ENCODE measurements at regions not wholly inside any gene's neighbourhood (a gene's known extent, or its start where the extent isn't known, plus 50 kb on each side); places are given as distances from the start of the nearest gene placed in this dataset.
"Not testable (repeated sequence)": the region's sequence is repeated elsewhere in the genome, so short reads cannot be mapped to it uniquely, and the experiment has no call there.

- intact Hi-C loops (cut with DNase I; ENCODE audit: low total_unique reads) = no loop called here
Observed at GRCh38 chr9:104232781-104233341, 138.8 kb downstream of the SMC2 start.

GRCh38 chr9:104233366-104233765, 139.3 kb downstream of the SMC2 start:
- H3K4me1 ChIP-seq = no peaks in the 10 kb centered on the region
- in situ Hi-C loops (cut with MboI; ENCODE audit: low pct_ligation_motif_present in 1 of 4, low pct_unique_long_range_greater_than_20kb in 1 of 4, low sequenced_read_pairs in 3 of 4) = no loop called here
- WGBS, 2 donors (ENCODE audit: low coverage in 1 of 2) = 66 to 100% methylated on average over 1 to 2 of the region's 2 CpGs

More at GRCh38 chr9:104232781-104233341, 138.8 kb downstream of the SMC2 start:
- TF ChIP-seq POLR2A (IDR thresholded peaks at IDR 0.05) (no peak), CTCF (IDR thresholded peaks at IDR 0.05) (no peak), POLR2AphosphoS5 (IDR thresholded peaks at IDR 0.05) (no peak), EP300 (IDR thresholded peaks at IDR 0.05; ENCODE audit: low read depth) (no peak)
- Histone ChIP-seq H3K36me3 (no peaks in the 10 kb centered on the region), H3K27me3 (no peaks in the 10 kb centered on the region), H3K9me3 (no peaks in the 10 kb centered on the region), H3K4me1 (no peaks in the 10 kb centered on the region), H3K4me3 (no peak overlapping the region), H3K27ac (no peak overlapping the region)
- DNase-seq = no peak
- in situ Hi-C loops (cut with MboI; ENCODE audit: low pct_ligation_motif_present in 1 of 4, low pct_unique_long_range_greater_than_20kb in 1 of 4, low sequenced_read_pairs in 3 of 4) = no loop called here

GRCh38 chr9:104234632-104235337, 140.7 kb downstream of the SMC2 start:
- H3K27me3 ChIP-seq; DNase-seq; H3K27ac ChIP-seq; H3K9me3 ChIP-seq; in situ Hi-C loops (cut with MboI; ENCODE audit: low pct_ligation_motif_present in 1 of 4, low pct_unique_long_range_greater_than_20kb in 1 of 4, low sequenced_read_pairs in 3 of 4); intact Hi-C loops (cut with DNase I; ENCODE audit: low total_unique reads); H3K4me1 ChIP-seq; H3K4me3 ChIP-seq; H3K36me3 ChIP-seq: not testable (repeated sequence)
- WGBS, 2 donors (ENCODE audit: low coverage in 1 of 2) = 93% methylated on average over 45 of the region's 45 CpGs; no CpG with 5 or more reads in 1 of the 2 donors

More at GRCh38 chr9:104233366-104233765, 139.3 kb downstream of the SMC2 start:
- no peak overlapping the region for H3K4me3 ChIP-seq
- no peak for TF ChIP-seq POLR2AphosphoS5 (IDR thresholded peaks at IDR 0.05)
- TF ChIP-seq CTCF (IDR thresholded peaks at IDR 0.05) = no peak
- no peak overlapping the region for H3K27ac ChIP-seq
- no peaks in the 10 kb centered on the region for H3K36me3 ChIP-seq
- H3K27me3 ChIP-seq = no peaks in the 10 kb centered on the region
- intact Hi-C loops (cut with DNase I; ENCODE audit: low total_unique reads) = no loop called here
- no peak for DNase-seq
- H3K9me3 ChIP-seq = no peaks in the 10 kb centered on the region

DNA sequence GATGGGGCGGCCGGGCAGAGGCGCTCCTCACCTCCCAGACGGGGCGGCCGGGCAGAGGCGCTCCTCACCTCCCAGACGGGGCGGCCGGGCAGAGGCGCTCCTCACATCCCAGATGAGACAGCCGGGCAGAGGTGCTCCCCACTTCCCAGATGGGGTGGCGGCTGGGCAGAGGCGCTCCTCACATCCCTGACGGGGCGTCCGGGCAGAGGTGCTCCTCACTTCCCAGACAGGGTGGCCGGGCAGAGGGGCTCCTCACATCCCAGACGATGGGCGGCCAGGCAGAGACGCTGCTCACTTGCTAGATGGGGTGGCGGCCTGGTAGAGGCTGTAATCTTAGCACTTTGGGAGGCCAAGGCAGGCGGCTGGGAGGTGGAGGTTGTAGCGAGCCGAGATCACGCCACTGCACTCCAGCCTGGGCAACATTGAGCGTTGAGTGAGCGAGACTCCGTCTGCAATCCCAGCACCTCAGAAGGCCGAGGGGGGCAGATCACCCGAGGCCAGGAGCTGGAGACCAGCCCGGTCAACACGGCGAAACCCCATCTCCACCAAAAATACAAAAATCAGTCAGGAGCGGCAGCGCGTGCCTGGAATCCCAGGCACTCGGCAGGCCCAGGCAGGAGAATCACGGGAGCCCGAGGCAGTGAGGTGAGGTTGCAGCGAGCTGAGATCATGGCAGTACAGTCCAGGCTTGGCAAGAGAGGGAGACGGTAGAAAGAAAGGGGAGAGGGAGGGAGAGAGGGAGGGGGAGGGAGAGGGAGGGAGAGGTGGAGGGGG, 141.4 kb downstream of the SMC2 start:
- 92% methylated on average over 26 of the region's 42 CpGs; no CpG with 5 or more reads in 1 of the 2 donors for WGBS, 2 donors (ENCODE audit: low coverage in 1 of 2)
- DNase-seq; H3K27ac ChIP-seq; H3K36me3 ChIP-seq; intact Hi-C loops (cut with DNase I; ENCODE audit: low total_unique reads); H3K4me3 ChIP-seq; H3K9me3 ChIP-seq; in situ Hi-C loops (cut with MboI; ENCODE audit: low pct_ligation_motif_present in 1 of 4, low pct_unique_long_range_greater_than_20kb in 1 of 4, low sequenced_read_pairs in 3 of 4); H3K4me1 ChIP-seq; H3K27me3 ChIP-seq: not testable (repeated sequence)

DNA sequence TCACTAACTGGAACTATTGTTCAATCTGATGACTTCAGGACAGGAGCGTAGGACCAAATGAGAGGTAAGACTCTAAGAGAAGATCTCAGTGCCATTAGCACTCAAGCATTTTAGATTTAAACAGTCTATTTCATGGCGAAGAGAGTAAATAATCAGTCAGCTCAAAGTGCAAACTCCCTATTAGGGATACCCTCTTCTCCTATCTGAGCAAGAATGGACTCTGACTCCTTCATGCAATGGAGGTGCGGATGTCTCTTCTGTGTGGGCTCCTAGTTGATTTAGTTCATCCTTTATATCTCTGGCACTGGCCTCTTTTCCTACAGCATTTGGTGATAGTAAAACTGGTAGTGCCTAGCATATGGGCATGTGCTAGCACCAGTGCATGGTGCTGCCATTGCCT, 144.6 kb downstream of the SMC2 start:
- WGBS, 2 donors (ENCODE audit: low coverage in 1 of 2) = 0 to 62% methylated on average over 1 to 3 of the region's 3 CpGs

More for the DNA sequence above, 144.6 kb downstream of the SMC2 start:
- in situ Hi-C loops (cut with MboI; ENCODE audit: low pct_ligation_motif_present in 1 of 4, low pct_unique_long_range_greater_than_20kb in 1 of 4, low sequenced_read_pairs in 3 of 4) (no loop called here), intact Hi-C loops (cut with DNase I; ENCODE audit: low total_unique reads) (no loop called here)
- DNase-seq = no peak
- Histone ChIP-seq H3K4me3 (no peak overlapping the region), H3K4me1 (no peaks in the 10 kb centered on the region), H3K27ac (no peak overlapping the region), H3K27me3 (no peaks in the 10 kb centered on the region), H3K36me3 (no peaks in the 10 kb centered on the region), H3K9me3 (no peaks in the 10 kb centered on the region)
- TF ChIP-seq CTCF (IDR thresholded peaks at IDR 0.05) (no peak), EP300 (IDR thresholded peaks at IDR 0.05; ENCODE audit: low read depth) (no peak), POLR2A (IDR thresholded peaks at IDR 0.05) (no peak), POLR2AphosphoS5 (IDR thresholded peaks at IDR 0.05) (no peak)
